MCF 10A (cell line): ENCODE measurements at regions not wholly inside any gene's neighbourhood (a gene's known extent, or its start where the extent isn't known, plus 50 kb on each side); places are given as distances from the start of the nearest gene placed in this dataset.

Experiments used
- BruUV-seq: library from RNA; stranded (reverse); fragments of 400-500 nt; replicated peaks from 2 replicates; lab custom pipeline; 2021; lab: Mats Ljungman, UMichigan
- CTCF ChIA-PET: fragments of 300-600 bp; sonication (Branson Sonifier 250); formaldehyde crosslinking; extraction: SDS; loops from one replicate; lab custom pipeline; 2021; ENCODE audit warnings: antibody characterized with exemption, inconsistent platforms; lab: Yijun Ruan, JAX
- POLR2A ChIA-PET: fragments of 300-600, 350-650 bp; sonication (Branson Sonifier 250); formaldehyde crosslinking; extraction: SDS; loops from one replicate; lab custom pipeline; 2020; ENCODE audit warnings: antibody characterized with exemption, inconsistent platforms; lab: Yijun Ruan, JAX
- DNase-seq: peaks from one replicate; pipeline ENCODE4 v3.0.0-alpha.2; 2018; ENCODE audit not compliant: unreplicated experiment
- H3K27ac Mint-ChIP-seq: one replicate; pipeline ENCODE4 v1.8.0; 2022; ENCODE audit warnings: mild to moderate bottlenecking, low read depth, mixed read lengths; ENCODE audit not compliant: unreplicated experiment
- H3K27me3 Mint-ChIP-seq: one replicate; pipeline ENCODE4 v1.8.0; 2022; ENCODE audit warnings: mixed read lengths; ENCODE audit not compliant: insufficient read depth, unreplicated experiment
- H3K36me3 Mint-ChIP-seq: one replicate; pipeline ENCODE4 v1.8.0; 2022; ENCODE audit warnings: mild to moderate bottlenecking, moderate library complexity, mixed read lengths; ENCODE audit not compliant: insufficient read depth, unreplicated experiment
- H3K4me1 Mint-ChIP-seq: one replicate; pipeline ENCODE4 v1.8.0; 2022; ENCODE audit warnings: mixed read lengths; ENCODE audit not compliant: insufficient read depth, unreplicated experiment
- H3K4me3 Mint-ChIP-seq: one replicate; pipeline ENCODE4 v1.8.0; 2022; ENCODE audit warnings: mild to moderate bottlenecking, moderate library complexity, mixed read lengths; ENCODE audit not compliant: unreplicated experiment
- H3K9me3 Mint-ChIP-seq: one replicate; pipeline ENCODE4 v1.8.0; 2022; ENCODE audit warnings: mixed read lengths; ENCODE audit not compliant: unreplicated experiment
- CTCF ChIP-seq: fragments of 200-600 bp; IDR thresholded peaks from one replicate; pipeline ENCODE4 v1.8.0; 2022; ENCODE audit warnings: antibody characterized with exemption, mild to moderate bottlenecking; ENCODE audit not compliant: unreplicated experiment
- intact Hi-C: fragments of 100-400 bp; cut with micrococcal nuclease; formaldehyde crosslinking; loops from 2 replicates; pipeline ENCODE4 v1.14.1; 2022

- Mint-ChIP-seq H3K9me3 (no peaks in the 10 kb centered on the region), H3K4me3 (no peak overlapping the region), H3K27ac (no peak overlapping the region), H3K36me3 (no peaks in the 10 kb centered on the region), H3K27me3 (no peaks in the 10 kb centered on the region), H3K4me1 (no peaks in the 10 kb centered on the region)
- intact Hi-C loops = no loop called here
- TF ChIP-seq CTCF = no peak
- DNase-seq = no peak
- no TSS peak for BruUV-seq
- CTCF ChIA-PET = interaction anchor here (0.7 kb wide), 1 partner anchor 461 kb away, joined by 3 read pairs; no protein-coding TSS in a partner anchor
- POLR2A ChIA-PET = no interaction called here
Measured at GRCh38 chr9:30504502-30504905, 1879.9 kb upstream of the ACO1 start.

GRCh38 chr9:30505311-30505710 is 1879.1 kb upstream of the ACO1 start:
- H3K4me1 Mint-ChIP-seq = no peaks in the 10 kb centered on the region
- H3K4me3 Mint-ChIP-seq = no peak overlapping the region
- H3K9me3 Mint-ChIP-seq = no peaks in the 10 kb centered on the region
- no peaks in the 10 kb centered on the region for H3K36me3 Mint-ChIP-seq
- H3K27me3 Mint-ChIP-seq = no peaks in the 10 kb centered on the region
- no TSS peak for BruUV-seq
- ChIA-PET POLR2A (no interaction called here), CTCF (no interaction called here)
- H3K27ac Mint-ChIP-seq = no peak overlapping the region
- TF ChIP-seq CTCF = no peak
- intact Hi-C loops = no loop called here
- DNase-seq = no peak

GRCh38 chr9:30506749-30507148 is 1877.7 kb upstream of the ACO1 start:
- intact Hi-C loops = no loop called here
- no peak for DNase-seq
- no peaks in the 10 kb centered on the region for H3K27me3 Mint-ChIP-seq
- H3K4me1 Mint-ChIP-seq = no peaks in the 10 kb centered on the region
- H3K4me3 Mint-ChIP-seq = no peak overlapping the region
- H3K9me3 Mint-ChIP-seq = no peaks in the 10 kb centered on the region
- H3K36me3 Mint-ChIP-seq = no peaks in the 10 kb centered on the region
- BruUV-seq = no TSS peak
- H3K27ac Mint-ChIP-seq = no peak overlapping the region
- no peak for TF ChIP-seq CTCF
- ChIA-PET CTCF (no interaction called here), POLR2A (interaction anchor here (0.6 to 0.7 kb wide), 2 partner anchors 22 to 101 kb away, joined by 3 read pairs; no protein-coding TSS in a partner anchor)

DNA sequence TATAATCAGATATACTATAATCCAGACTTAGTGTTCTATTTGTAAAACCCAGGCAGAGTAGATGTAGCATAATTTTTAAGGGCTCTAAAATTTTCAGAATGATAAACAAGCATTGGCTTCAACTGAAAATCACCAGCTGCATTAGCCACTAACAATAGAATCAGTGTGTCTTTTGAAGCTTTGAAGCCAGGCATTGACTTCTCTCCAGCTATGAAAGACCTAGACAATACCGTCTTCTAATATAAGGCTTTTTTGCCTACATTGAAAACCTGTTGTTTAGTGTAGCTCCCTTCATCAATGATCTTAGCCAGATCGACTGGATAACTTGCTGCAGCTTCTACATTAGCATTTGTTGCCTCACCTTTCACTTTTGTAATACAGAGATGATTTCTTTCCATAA is 1877.3 kb upstream of the ACO1 start:
- TF ChIP-seq CTCF = no peak
- H3K27me3 Mint-ChIP-seq = no peaks in the 10 kb centered on the region
- H3K4me3 Mint-ChIP-seq = no peak overlapping the region
- H3K9me3 Mint-ChIP-seq = no peaks in the 10 kb centered on the region
- DNase-seq = no peak
- ChIA-PET CTCF (no interaction called here), POLR2A (interaction anchor here (0.6 to 0.7 kb wide), 2 partner anchors 23 to 102 kb away, joined by 3 read pairs; no protein-coding TSS in a partner anchor)
- no peaks in the 10 kb centered on the region for H3K4me1 Mint-ChIP-seq
- no peaks in the 10 kb centered on the region for H3K36me3 Mint-ChIP-seq
- no peak overlapping the region for H3K27ac Mint-ChIP-seq
- intact Hi-C loops = no loop called here
- BruUV-seq = no TSS peak
